Stimulated activated naive CD8-positive, alpha-beta T cell treated with anti-CD3 and anti-CD28 coated beads, Interleukin-15, amount 100 ng/mL, for 72 hours (primary cell): ENCODE measurements at regions not wholly inside any gene's neighbourhood (a gene's known extent, or its start where the extent isn't known, plus 50 kb on each side); places are given as distances from the start of the nearest gene placed in this dataset.
"Not testable (repeated sequence)": the region's sequence is repeated elsewhere in the genome, so short reads cannot be mapped to it uniquely, and the experiment has no call there.

Experiments
- ATAC-seq: fragments of 150-1000 bp; cut with Tn5 transposase; 2 replicates; pipeline ENCODE4 v1.10.0; 2021; ENCODE audit warnings: mild to moderate bottlenecking, moderate library complexity
- DNase-seq, 2 donors: peaks; one replicate each; pipeline ENCODE4 v3.0.0; 2021 to 2022
- H3K27ac Mint-ChIP-seq, 2 donors: one replicate each; pipeline ENCODE4 v1.8.0; 2022; ENCODE audit warnings: mild to moderate bottlenecking in 2 of 2, mixed read lengths in 2 of 2, moderate library complexity in 2 of 2
- H3K27me3 Mint-ChIP-seq: one replicate; pipeline ENCODE4 v1.8.0; 2022; ENCODE audit warnings: mixed read lengths
- H3K4me1 Mint-ChIP-seq: one replicate; pipeline ENCODE4 v1.8.0; 2022; ENCODE audit warnings: mild to moderate bottlenecking, mixed read lengths
- H3K4me3 Mint-ChIP-seq, 2 donors: one replicate each; pipeline ENCODE4 v1.8.0; 2022; ENCODE audit warnings: mild to moderate bottlenecking in 2 of 2, mixed read lengths in 2 of 2, moderate library complexity in 1 of 2
- H3K9me3 Mint-ChIP-seq, 2 donors: one replicate each; pipeline ENCODE4 v1.8.0; 2022; ENCODE audit warnings: mixed read lengths in 2 of 2

- no peak for DNase-seq
- Mint-ChIP-seq H3K27me3 (no peaks in the 10 kb centered on the region), H3K4me1 (no peaks in the 10 kb centered on the region), H3K4me3 (no peak overlapping the region), H3K9me3 (peaks cover 15 to 16% of the 10 kb centered on the region in 2 donors), H3K27ac (no peak overlapping the region)
- no peak for ATAC-seq
Measured at GRCh38 chr5:52024359-52024758, 641.1 kb downstream of the ISL1 start.

GRCh38 chr5:52029836-52030235, 646.6 kb downstream of the ISL1 start:
- not testable (repeated sequence) for H3K27ac Mint-ChIP-seq, H3K4me1 Mint-ChIP-seq, DNase-seq, H3K27me3 Mint-ChIP-seq, ATAC-seq, H3K4me3 Mint-ChIP-seq
- peaks cover 8 to 15% of the 10 kb centered on the region in 2 donors for H3K9me3 Mint-ChIP-seq

- no peaks in the 10 kb centered on the region for H3K27me3 Mint-ChIP-seq
- H3K4me3 Mint-ChIP-seq = no peak overlapping the region
- H3K27ac Mint-ChIP-seq = no peak overlapping the region
- H3K4me1 Mint-ChIP-seq = no peaks in the 10 kb centered on the region
- no peaks in the 10 kb centered on the region for H3K9me3 Mint-ChIP-seq
- ATAC-seq (no peak), DNase-seq (no peak)
Measured at GRCh38 chr5:52041842-52042241, 658.6 kb downstream of the ISL1 start.

- no peaks in the 10 kb centered on the region for H3K9me3 Mint-ChIP-seq
- H3K27ac Mint-ChIP-seq = no peak overlapping the region
- no peak overlapping the region for H3K4me3 Mint-ChIP-seq
- H3K4me1 Mint-ChIP-seq = no peaks in the 10 kb centered on the region
- no peak for ATAC-seq
- DNase-seq = no peak
- H3K27me3 Mint-ChIP-seq = no peaks in the 10 kb centered on the region
Measured at GRCh38 chr5:52043137-52043536, 659.9 kb downstream of the ISL1 start.

- Mint-ChIP-seq H3K4me1 (no peaks in the 10 kb centered on the region), H3K27me3 (no peaks in the 10 kb centered on the region), H3K9me3 (no peaks in the 10 kb centered on the region), H3K4me3 (no peak overlapping the region), H3K27ac (no peak overlapping the region)
- ATAC-seq = no peak
- DNase-seq = no peak
Measured at GRCh38 chr5:52043543-52043942, 660.3 kb downstream of the ISL1 start.

- Mint-ChIP-seq H3K27ac (no peak overlapping the region), H3K27me3 (no peaks in the 10 kb centered on the region), H3K9me3 (no peaks in the 10 kb centered on the region), H3K4me3 (no peak overlapping the region), H3K4me1 (no peaks in the 10 kb centered on the region)
- no peak for ATAC-seq
- no peak for DNase-seq
Measured at GRCh38 chr5:52051759-52052158, 668.5 kb downstream of the ISL1 start.

GRCh38 chr5:52063186-52063585, 679.9 kb downstream of the ISL1 start:
- Mint-ChIP-seq H3K27me3 (no peaks in the 10 kb centered on the region), H3K4me3 (no peak overlapping the region), H3K4me1 (no peaks in the 10 kb centered on the region), H3K27ac (no peak overlapping the region), H3K9me3 (peaks cover 5 to 7% of the 10 kb centered on the region in 2 donors)
- ATAC-seq = no peak
- DNase-seq = no peak

- ATAC-seq = no peak
- Mint-ChIP-seq H3K4me1 (no peaks in the 10 kb centered on the region), H3K27ac (no peak overlapping the region), H3K9me3 (peaks cover 4 to 7% of the 10 kb centered on the region in 2 donors), H3K27me3 (no peaks in the 10 kb centered on the region), H3K4me3 (no peak overlapping the region)
- DNase-seq = no peak
Measured at GRCh38 chr5:52065182-52065581, 681.9 kb downstream of the ISL1 start.

GRCh38 chr5:52069997-52070396, 686.7 kb downstream of the ISL1 start:
- H3K27ac Mint-ChIP-seq = no peak overlapping the region
- H3K27me3 Mint-ChIP-seq = no peaks in the 10 kb centered on the region

GRCh38 chr5:52073993-52074689, 690.9 kb downstream of the ISL1 start:
- Mint-ChIP-seq H3K27ac (no peak overlapping the region), H3K4me1 (no peaks in the 10 kb centered on the region), H3K9me3 (peaks cover 6 to 8% of the 10 kb centered on the region in 2 donors), H3K27me3 (no peaks in the 10 kb centered on the region), H3K4me3 (no peak overlapping the region)
- no peak for ATAC-seq
- no peak for DNase-seq

More at GRCh38 chr5:52069997-52070396, 686.7 kb downstream of the ISL1 start:
- Mint-ChIP-seq H3K4me3 (no peak overlapping the region), H3K9me3 (peaks cover 6 to 8% of the 10 kb centered on the region in 2 donors), H3K4me1 (no peaks in the 10 kb centered on the region)
- ATAC-seq (no peak), DNase-seq (no peak)

GRCh38 chr5:52077941-52078815, 694.9 kb downstream of the ISL1 start:
- Mint-ChIP-seq H3K27ac (no peak overlapping the region), H3K27me3 (no peaks in the 10 kb centered on the region), H3K9me3 (peaks cover 4 to 11% of the 10 kb centered on the region in 2 donors), H3K4me1 (no peaks in the 10 kb centered on the region), H3K4me3 (no peak overlapping the region)
- DNase-seq (no peak), ATAC-seq (no peak)

GRCh38 chr5:52102311-52102710, 685.4 kb upstream of the ITGA1 start:
- H3K27me3 Mint-ChIP-seq, DNase-seq, H3K4me3 Mint-ChIP-seq, ATAC-seq, H3K27ac Mint-ChIP-seq, H3K4me1 Mint-ChIP-seq: not testable (repeated sequence)
- peaks cover 15 to 23% of the 10 kb centered on the region in 2 donors for H3K9me3 Mint-ChIP-seq

- no peak overlapping the region for H3K27ac Mint-ChIP-seq
- H3K9me3 Mint-ChIP-seq = peaks cover 5 to 15% of the 10 kb centered on the region in 2 donors
- no peaks in the 10 kb centered on the region for H3K4me1 Mint-ChIP-seq
- no peak overlapping the region for H3K4me3 Mint-ChIP-seq
- DNase-seq = no peak
- no peak for ATAC-seq
- no peaks in the 10 kb centered on the region for H3K27me3 Mint-ChIP-seq
Measured at GRCh38 chr5:52107210-52107905, 680.4 kb upstream of the ITGA1 start.

GRCh38 chr5:52119768-52120167, 667.9 kb upstream of the ITGA1 start:
- Mint-ChIP-seq H3K4me3 (no peak overlapping the region), H3K4me1 (no peaks in the 10 kb centered on the region), H3K27me3 (no peaks in the 10 kb centered on the region)

GRCh38 chr5:52132053-52132452, 655.7 kb upstream of the ITGA1 start:
- H3K4me3 Mint-ChIP-seq = no peak overlapping the region
- DNase-seq (no peak), ATAC-seq (no peak)
- H3K27me3 Mint-ChIP-seq = no peaks in the 10 kb centered on the region
- H3K27ac Mint-ChIP-seq = no peak overlapping the region
- H3K4me1 Mint-ChIP-seq = no peaks in the 10 kb centered on the region
- peaks cover 10 to 13% of the 10 kb centered on the region in 2 donors for H3K9me3 Mint-ChIP-seq

More at GRCh38 chr5:52119768-52120167, 667.9 kb upstream of the ITGA1 start:
- Mint-ChIP-seq H3K9me3 (peaks cover 0 to 12% of the 10 kb centered on the region in 2 donors), H3K27ac (no peak overlapping the region)
- DNase-seq (no peak), ATAC-seq (no peak)
